Panc1 (cell line): ENCODE measurements at regions not wholly inside any gene's neighbourhood (a gene's known extent, or its start where the extent isn't known, plus 50 kb on each side); places are given as distances from the start of the nearest gene placed in this dataset.

Experiments
- ATAC-seq: fragments of 200-7000 bp; cut with Tn5 transposase; 2 replicates; pipeline ENCODE4 v1.9.1; 2020; ENCODE audit warnings: mild to moderate bottlenecking, moderate library complexity
- BruUV-seq: library from RNA; stranded (reverse); fragments of 400-500 nt; replicated peaks from 2 replicates; lab custom pipeline; 2021; lab: Mats Ljungman, UMichigan
- CTCF ChIA-PET: fragments of 300-600 bp; sonication (Branson Sonifier 250); formaldehyde crosslinking; loops from one replicate; lab custom pipeline; 2022; ENCODE audit warnings: antibody characterized with exemption; lab: Charles Lee
- POLR2A ChIA-PET: fragments of 300-600 bp; sonication (Branson Sonifier 250); formaldehyde crosslinking; loops from one replicate; lab custom pipeline; 2022; ENCODE audit warnings: antibody characterized with exemption; lab: Charles Lee
- DNase-seq: peaks from one replicate; pipeline ENCODE4 v3.0.0-alpha.2; 2010; ENCODE audit warnings: low read depth, low spot score
- H3K27ac ChIP-seq: 2 replicates; pipeline ENCODE4 v1.5.1; 2011; ENCODE audit warnings: mild to moderate bottlenecking, low read length, inconsistent platforms
- H3K27me3 ChIP-seq: fragments of 200-500 bp; sonication (Bioruptor generic); 2 replicates; pipeline ENCODE4 v1.6.0; 2014; ENCODE audit warnings: low read length, inconsistent platforms; ENCODE audit not compliant: control insufficient read depth, insufficient read depth
- H3K36me3 ChIP-seq: fragments of 200-500 bp; sonication (Bioruptor generic); 2 replicates; pipeline ENCODE4 v1.5.1; 2014; ENCODE audit warnings: inconsistent platforms, mild to moderate bottlenecking, low read length, moderate library complexity; ENCODE audit not compliant: control insufficient read depth, insufficient read depth
- H3K4me1 ChIP-seq: 2 replicates; pipeline ENCODE4 v1.5.1; 2011; ENCODE audit warnings: inconsistent platforms, mild to moderate bottlenecking, low read length, moderate library complexity; ENCODE audit not compliant: control insufficient read depth, insufficient read depth
- H3K4me3 ChIP-seq, 2 experiments: 2 replicates each; pipeline ENCODE4 v1.5.1; 2011 to 2012; ENCODE audit warnings: low read depth in 2 of 2, low read length in 2 of 2, mild to moderate bottlenecking in 2 of 2, inconsistent platforms in 1 of 2, moderate library complexity in 1 of 2
- H3K9me3 ChIP-seq: fragments of 200-500 bp; sonication (Bioruptor generic); 2 replicates; pipeline ENCODE4 v1.5.1; 2014; ENCODE audit warnings: low read depth, mild to moderate bottlenecking, inconsistent platforms, low read length, moderate library complexity; ENCODE audit not compliant: control insufficient read depth, insufficient read depth
- POLR2AphosphoS5 ChIP-seq: IDR thresholded peaks from 2 replicates; pipeline ENCODE4 v1.6.1; 2012; ENCODE audit warnings: mild to moderate bottlenecking, low read depth, low read length, moderate library complexity
- SIN3A ChIP-seq: IDR thresholded peaks from 2 replicates; pipeline ENCODE4 v1.6.1; 2012; ENCODE audit warnings: low read depth, mild to moderate bottlenecking, low read length, moderate library complexity, borderline replicate concordance; ENCODE audit not compliant: insufficient read depth
- TCF7L2 ChIP-seq: IDR thresholded peaks from 2 replicates; pipeline ENCODE4 v1.6.1; 2011; ENCODE audit warnings: mild to moderate bottlenecking, low read depth, low read length, inconsistent platforms
- in situ Hi-C: cut with HindIII; loops from 2 replicates; pipeline ENCODE4 v1.10.0; 2016; ENCODE audit warnings: low sequenced_read_pairs, low pct_unique_long_range_greater_than_20kb
- intact Hi-C: fragments of 100-400 bp; cut with micrococcal nuclease; formaldehyde crosslinking; loops from one replicate; pipeline ENCODE4 v1.10.0; 2022; ENCODE audit not compliant: unreplicated experiment
- TF ChIP-seq, protein P1 (sequence below): fragments of 450-650 bp; IDR thresholded peaks from 2 replicates; pipeline ENCODE4 v1.5.1; 2017; ENCODE audit warnings: mild to moderate bottlenecking
- TF ChIP-seq, protein P2 (sequence below), 2 experiments: IDR thresholded peaks; 2 replicates each; pipeline ENCODE4 v1.6.1; 2011 to 2012; ENCODE audit warnings: low read depth in 2 of 2, control low read depth in 1 of 2, low read length in 1 of 2, mild to moderate bottlenecking in 1 of 2, moderate library complexity in 1 of 2; ENCODE audit not compliant: insufficient read depth in 1 of 2

- BruUV-seq: no TSS peak
- no peak for ATAC-seq
- ChIA-PET POLR2A (interaction anchor here (0.6 kb wide), 1 partner anchor 134 kb away, joined by 3 read pairs; no protein-coding TSS in a partner anchor), CTCF (no interaction called here)
- no peaks in the 10 kb centered on the region for H3K9me3 ChIP-seq
- intact Hi-C loops: no loop called here
- H3K4me1 ChIP-seq: no peaks in the 10 kb centered on the region; the same call in 1 of the 2 replicates
- no peak overlapping the region for H3K27ac ChIP-seq
- no peaks in the 10 kb centered on the region for H3K36me3 ChIP-seq
- in situ Hi-C loops: no loop called here
- H3K27me3 ChIP-seq: no peaks in the 10 kb centered on the region
- DNase-seq: no peak
- H3K4me3 ChIP-seq: no peak overlapping the region
- TF ChIP-seq, protein P1, sequence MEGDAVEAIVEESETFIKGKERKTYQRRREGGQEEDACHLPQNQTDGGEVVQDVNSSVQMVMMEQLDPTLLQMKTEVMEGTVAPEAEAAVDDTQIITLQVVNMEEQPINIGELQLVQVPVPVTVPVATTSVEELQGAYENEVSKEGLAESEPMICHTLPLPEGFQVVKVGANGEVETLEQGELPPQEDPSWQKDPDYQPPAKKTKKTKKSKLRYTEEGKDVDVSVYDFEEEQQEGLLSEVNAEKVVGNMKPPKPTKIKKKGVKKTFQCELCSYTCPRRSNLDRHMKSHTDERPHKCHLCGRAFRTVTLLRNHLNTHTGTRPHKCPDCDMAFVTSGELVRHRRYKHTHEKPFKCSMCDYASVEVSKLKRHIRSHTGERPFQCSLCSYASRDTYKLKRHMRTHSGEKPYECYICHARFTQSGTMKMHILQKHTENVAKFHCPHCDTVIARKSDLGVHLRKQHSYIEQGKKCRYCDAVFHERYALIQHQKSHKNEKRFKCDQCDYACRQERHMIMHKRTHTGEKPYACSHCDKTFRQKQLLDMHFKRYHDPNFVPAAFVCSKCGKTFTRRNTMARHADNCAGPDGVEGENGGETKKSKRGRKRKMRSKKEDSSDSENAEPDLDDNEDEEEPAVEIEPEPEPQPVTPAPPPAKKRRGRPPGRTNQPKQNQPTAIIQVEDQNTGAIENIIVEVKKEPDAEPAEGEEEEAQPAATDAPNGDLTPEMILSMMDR: no peak
- TF ChIP-seq, protein P2, sequence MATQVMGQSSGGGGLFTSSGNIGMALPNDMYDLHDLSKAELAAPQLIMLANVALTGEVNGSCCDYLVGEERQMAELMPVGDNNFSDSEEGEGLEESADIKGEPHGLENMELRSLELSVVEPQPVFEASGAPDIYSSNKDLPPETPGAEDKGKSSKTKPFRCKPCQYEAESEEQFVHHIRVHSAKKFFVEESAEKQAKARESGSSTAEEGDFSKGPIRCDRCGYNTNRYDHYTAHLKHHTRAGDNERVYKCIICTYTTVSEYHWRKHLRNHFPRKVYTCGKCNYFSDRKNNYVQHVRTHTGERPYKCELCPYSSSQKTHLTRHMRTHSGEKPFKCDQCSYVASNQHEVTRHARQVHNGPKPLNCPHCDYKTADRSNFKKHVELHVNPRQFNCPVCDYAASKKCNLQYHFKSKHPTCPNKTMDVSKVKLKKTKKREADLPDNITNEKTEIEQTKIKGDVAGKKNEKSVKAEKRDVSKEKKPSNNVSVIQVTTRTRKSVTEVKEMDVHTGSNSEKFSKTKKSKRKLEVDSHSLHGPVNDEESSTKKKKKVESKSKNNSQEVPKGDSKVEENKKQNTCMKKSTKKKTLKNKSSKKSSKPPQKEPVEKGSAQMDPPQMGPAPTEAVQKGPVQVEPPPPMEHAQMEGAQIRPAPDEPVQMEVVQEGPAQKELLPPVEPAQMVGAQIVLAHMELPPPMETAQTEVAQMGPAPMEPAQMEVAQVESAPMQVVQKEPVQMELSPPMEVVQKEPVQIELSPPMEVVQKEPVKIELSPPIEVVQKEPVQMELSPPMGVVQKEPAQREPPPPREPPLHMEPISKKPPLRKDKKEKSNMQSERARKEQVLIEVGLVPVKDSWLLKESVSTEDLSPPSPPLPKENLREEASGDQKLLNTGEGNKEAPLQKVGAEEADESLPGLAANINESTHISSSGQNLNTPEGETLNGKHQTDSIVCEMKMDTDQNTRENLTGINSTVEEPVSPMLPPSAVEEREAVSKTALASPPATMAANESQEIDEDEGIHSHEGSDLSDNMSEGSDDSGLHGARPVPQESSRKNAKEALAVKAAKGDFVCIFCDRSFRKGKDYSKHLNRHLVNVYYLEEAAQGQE (IDR thresholded peaks at IDR 0.05; ENCODE audit: insufficient read depth in 1 of 2, low read depth in 2 of 2, low read length in 1 of 2): no peak
- TF ChIP-seq TCF7L2: no peak
- no peak for TF ChIP-seq POLR2AphosphoS5
- TF ChIP-seq SIN3A: no peak
Measured at GRCh38 chr14:103228076-103228806, 105.0 kb downstream of the TNFAIP2 start.

DNA sequence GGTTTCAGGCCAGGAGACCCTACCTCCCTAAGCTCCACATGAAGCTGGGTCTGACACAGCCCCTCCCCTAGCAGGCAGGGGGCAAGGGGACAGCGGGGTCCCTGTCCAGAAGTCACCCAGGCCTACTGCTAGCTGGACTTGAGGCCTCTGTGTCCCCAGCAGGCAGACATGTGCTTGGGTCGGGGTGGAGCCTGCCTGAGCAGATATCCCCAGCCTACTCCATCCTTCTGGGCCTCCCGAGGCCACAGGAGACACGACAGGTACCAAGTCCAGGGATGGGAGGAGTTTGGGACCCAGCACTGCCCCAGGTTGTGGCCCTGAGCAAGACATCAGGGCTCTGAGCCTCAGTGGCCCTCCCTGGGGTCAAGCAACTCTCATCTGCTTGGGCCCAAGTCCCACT lies 105.2 kb upstream of the EIF5 start:
- no peak for ATAC-seq
- intact Hi-C loops: no loop called here

More for the DNA sequence above, 105.2 kb upstream of the EIF5 start:
- Histone ChIP-seq H3K27ac (no peak overlapping the region), H3K9me3 (no peaks in the 10 kb centered on the region), H3K4me3 (no peak overlapping the region), H3K36me3 (no peaks in the 10 kb centered on the region), H3K27me3 (no peaks in the 10 kb centered on the region), H3K4me1 (no peaks in the 10 kb centered on the region; the same call in 1 of the 2 replicates)
- TF ChIP-seq SIN3A (no peak), TCF7L2 (no peak), POLR2AphosphoS5 (no peak)
- TF ChIP-seq, protein P1: no peak
- TF ChIP-seq, protein P2 (IDR thresholded peaks at IDR 0.05; ENCODE audit: insufficient read depth in 1 of 2, low read depth in 2 of 2, low read length in 1 of 2): no peak
- DNase-seq: no peak
- BruUV-seq: no TSS peak
- ChIA-PET POLR2A (interaction anchor here (0.6 kb wide), 1 partner anchor 135 kb away, joined by 3 read pairs; no protein-coding TSS in a partner anchor), CTCF (no interaction called here)
- in situ Hi-C loops: no loop called here
